HEK293 (cell line): ENCODE measurements at regions not wholly inside any gene's neighbourhood (a gene's known extent, or its start where the extent isn't known, plus 50 kb on each side); places are given as distances from the start of the nearest gene placed in this dataset.

ENCODE experiments used
- CTCF ChIA-PET: fragments of 350-600 bp; formaldehyde crosslinking; extraction: SDS; loops from one replicate; lab custom pipeline; 2021; ENCODE audit warnings: antibody characterized with exemption; lab: Yijun Ruan, JAX
- POLR2A ChIA-PET: fragments of 300-600 bp; formaldehyde crosslinking; extraction: SDS; loops from one replicate; lab custom pipeline; 2020; ENCODE audit warnings: antibody characterized with exemption, inconsistent platforms; lab: Yijun Ruan, JAX
- H3K27ac ChIP-seq: fragments of 200-500 bp; sonication (Bioruptor generic); 2 replicates; pipeline ENCODE4 v1.5.1; 2014; ENCODE audit warnings: low read depth, low read length, control low read depth, inconsistent platforms; ENCODE audit errors: extremely low read depth
- H3K36me3 ChIP-seq, 2 experiments: fragments of 200-500 bp in 1 of 2; sonication (Bioruptor generic) in 1 of 2; 1 replicate in 1 of 2; 2 replicates in 1 of 2; pipeline ENCODE4 v1.5.1; 2014 to 2017; ENCODE audit warnings: inconsistent platforms in 2 of 2, low read length in 2 of 2; ENCODE audit not compliant: control insufficient read depth in 2 of 2, insufficient read depth in 1 of 2
- H3K4me1 ChIP-seq: fragments of 200-500 bp; sonication (Bioruptor generic); 2 replicates; pipeline ENCODE4 v1.5.1; 2014; ENCODE audit warnings: mild to moderate bottlenecking, low read length, inconsistent platforms; ENCODE audit not compliant: control insufficient read depth, insufficient read depth
- H3K4me3 ChIP-seq: 2 replicates; pipeline ENCODE4 v1.5.1; 2011; ENCODE audit warnings: low read depth, mild to moderate bottlenecking, control low read depth, low read length, moderate library complexity
- H3K9me3 ChIP-seq: fragments of 200-500 bp; sonication (Bioruptor generic); 2 replicates; pipeline ENCODE4 v1.5.1; 2014; ENCODE audit warnings: low read depth, low read length, inconsistent platforms; ENCODE audit not compliant: control insufficient read depth, insufficient read depth
- BCL6B ChIP-seq: fragments of 450-650 bp; formaldehyde crosslinking; IDR thresholded peaks from 2 replicates; pipeline ENCODE4 v1.5.1; 2017; ENCODE audit warnings: missing biosample characterization, missing genetic modification characterization
- ELK4 ChIP-seq: IDR thresholded peaks from 2 replicates; pipeline ENCODE4 v1.6.1; 2011; ENCODE audit warnings: mild to moderate bottlenecking, low read depth, low read length, borderline replicate concordance
- GLI4 ChIP-seq: fragments of 450-650 bp; formaldehyde crosslinking; IDR thresholded peaks from 2 replicates; pipeline ENCODE4 v1.5.1; 2016; ENCODE audit warnings: missing biosample characterization, missing genetic modification characterization
- MEIS1 ChIP-seq: sonication (generic); formaldehyde crosslinking; IDR thresholded peaks from 2 replicates; pipeline ENCODE4 v1.8.1; 2022; ENCODE audit warnings: missing genetic modification reagents, mild to moderate bottlenecking, borderline replicate concordance
- PRDM6 ChIP-seq: fragments of 450-650 bp; formaldehyde crosslinking; IDR thresholded peaks from 2 replicates; pipeline ENCODE4 v1.5.1; 2017; ENCODE audit warnings: missing biosample characterization, missing genetic modification characterization
- REPIN1 ChIP-seq: fragments of 450-650 bp; formaldehyde crosslinking; IDR thresholded peaks from 2 replicates; pipeline ENCODE4 v1.5.1; 2017; ENCODE audit warnings: missing biosample characterization, missing genetic modification characterization, low read depth
- SALL2 ChIP-seq: fragments of 450-650 bp; formaldehyde crosslinking; IDR thresholded peaks from 2 replicates; pipeline ENCODE4 v1.5.0; 2017; ENCODE audit warnings: missing biosample characterization, mild to moderate bottlenecking, missing genetic modification characterization, borderline replicate concordance
- SP2 ChIP-seq: fragments of 450-650 bp; formaldehyde crosslinking; IDR thresholded peaks from 2 replicates; pipeline ENCODE4 v1.5.1; 2016; ENCODE audit warnings: missing biosample characterization, missing genetic modification characterization
- ZBTB1 ChIP-seq: fragments of 450-650 bp; formaldehyde crosslinking; IDR thresholded peaks from 2 replicates; pipeline ENCODE4 v1.5.1; 2016; ENCODE audit warnings: missing biosample characterization, missing genetic modification characterization
- ZBTB17 ChIP-seq: fragments of 450-650 bp; formaldehyde crosslinking; IDR thresholded peaks from 2 replicates; pipeline ENCODE4 v1.5.1; 2016; ENCODE audit warnings: missing biosample characterization, missing genetic modification characterization
- ZEB2 ChIP-seq: fragments of 450-650 bp; formaldehyde crosslinking; IDR thresholded peaks from 2 replicates; pipeline ENCODE4 v1.5.1; 2016; ENCODE audit warnings: missing biosample characterization, missing genetic modification characterization
- ZFP3 ChIP-seq: fragments of 450-650 bp; formaldehyde crosslinking; IDR thresholded peaks from 2 replicates; pipeline ENCODE4 v1.5.1; 2016; ENCODE audit warnings: low read depth, missing biosample characterization, missing genetic modification characterization
- ZNF114 ChIP-seq: fragments of 450-650 bp; formaldehyde crosslinking; IDR thresholded peaks from 2 replicates; pipeline ENCODE4 v1.5.0; 2017; ENCODE audit warnings: missing biosample characterization, missing genetic modification characterization
- ZNF292 ChIP-seq: fragments of 450-650 bp; formaldehyde crosslinking; IDR thresholded peaks from 2 replicates; pipeline ENCODE4 v1.5.1; 2016; ENCODE audit warnings: low read depth, missing biosample characterization, missing genetic modification characterization, borderline replicate concordance
- ZNF324 ChIP-seq: fragments of 450-650 bp; formaldehyde crosslinking; IDR thresholded peaks from 2 replicates; pipeline ENCODE4 v1.5.1; 2016; ENCODE audit warnings: missing biosample characterization, missing genetic modification characterization
- ZNF354C ChIP-seq: fragments of 450-650 bp; formaldehyde crosslinking; IDR thresholded peaks from 2 replicates; pipeline ENCODE4 v1.5.1; 2016; ENCODE audit warnings: missing biosample characterization, missing genetic modification characterization, low read depth, borderline replicate concordance
- ZNF362 ChIP-seq: fragments of 450-650 bp; formaldehyde crosslinking; IDR thresholded peaks from 2 replicates; pipeline ENCODE4 v1.5.1; 2016; ENCODE audit warnings: missing biosample characterization, missing genetic modification characterization
- ZNF529 ChIP-seq: fragments of 450-650 bp; formaldehyde crosslinking; IDR thresholded peaks from 2 replicates; pipeline ENCODE4 v1.5.1; 2017; ENCODE audit warnings: missing genetic modification characterization, missing biosample characterization; ENCODE audit not compliant: insufficient replicate concordance
- ZNF549 ChIP-seq: fragments of 450-650 bp; IDR thresholded peaks from 2 replicates; pipeline ENCODE4 v1.5.1; 2018; ENCODE audit warnings: missing biosample characterization, missing genetic modification characterization, mild to moderate bottlenecking, inconsistent platforms, moderate library complexity
- ZNF580 ChIP-seq: fragments of 450-650 bp; formaldehyde crosslinking; IDR thresholded peaks from 2 replicates; pipeline ENCODE4 v1.5.1; 2016; ENCODE audit warnings: missing biosample characterization, missing genetic modification characterization
- ZNF629 ChIP-seq: fragments of 450-650 bp; formaldehyde crosslinking; IDR thresholded peaks from 2 replicates; pipeline ENCODE4 v1.5.1; 2017; ENCODE audit warnings: missing biosample characterization, missing genetic modification characterization
- ZNF843 ChIP-seq: fragments of 450-650 bp; formaldehyde crosslinking; IDR thresholded peaks from 2 replicates; pipeline ENCODE4 v1.5.1; 2016; ENCODE audit warnings: missing biosample characterization, missing genetic modification characterization

GRCh38 chr18:23377669-23378301 is 75.3 kb upstream of the RIOK3 start (continued):
- TF ChIP-seq PRDM6 (tag by site-specific recombination) (peak; percentile 63), ZNF529 (tag by site-specific recombination) (no peak), ZNF580 (tag by site-specific recombination) (no peak), ZNF362 (tag by site-specific recombination) (no peak), SP2 (tag by site-specific recombination) (no peak), SALL2 (tag by site-specific recombination) (no peak), ZEB2 (tag by site-specific recombination) (0 out of 2 replicates have a peak, but pooled peaks have one; percentile 38), ZNF324 (tag by site-specific recombination) (no peak), GLI4 (tag by site-specific recombination) (no peak), ZNF114 (tag by site-specific recombination) (no peak), ZNF629 (tag by site-specific recombination) (peak; percentile 25; the same call in 1 of the 2 replicates), ZNF549 (tag by site-specific recombination) (no peak), ZBTB1 (no peak), ZBTB17 (0 out of 2 replicates have a peak, but pooled peaks have one; percentile 11), REPIN1 (tag by site-specific recombination) (no peak)

- no peak overlapping the region for H3K27ac ChIP-seq
- H3K4me1 ChIP-seq = no peaks in the 10 kb centered on the region
- H3K4me3 ChIP-seq = no peak overlapping the region
- POLR2A ChIA-PET = no interaction called here
- H3K36me3 ChIP-seq = no peaks in the 10 kb centered on the region
- no peak for TF ChIP-seq MEIS1 (CRISPR knock-in tag)
- TF ChIP-seq BCL6B (tag by site-specific recombination) = no peak
- no peak for TF ChIP-seq ZNF843
- TF ChIP-seq ZNF362 (tag by site-specific recombination) = no peak
- no peak for TF ChIP-seq ZNF354C (tag by site-specific recombination)
- no peak for TF ChIP-seq ELK4
- TF ChIP-seq ZFP3 (tag by site-specific recombination) = no peak
- no peak for TF ChIP-seq ZNF292 (tag by site-specific recombination)
- CTCF ChIA-PET = interaction anchor here (0.7 to 3.5 kb wide), 13 partner anchors 9 to 579 kb away, joined by 3 to 28 read pairs (median 4); partner anchors contain the start of gene CABLES1
- no peaks in the 10 kb centered on the region for H3K9me3 ChIP-seq
These were observed 74.8 kb upstream of the RIOK3 start for GRCh38 chr18:23378302-23378686.
